ENCODE measurements at regions not wholly inside any gene's neighbourhood (a gene's known extent, or its start where the extent isn't known, plus 50 kb on each side); places are given as distances from the start of the nearest gene placed in this dataset.
"Not testable (repeated sequence)": the region's sequence is repeated elsewhere in the genome, so short reads cannot be mapped to it uniquely, and the experiment has no call there.

DNA sequence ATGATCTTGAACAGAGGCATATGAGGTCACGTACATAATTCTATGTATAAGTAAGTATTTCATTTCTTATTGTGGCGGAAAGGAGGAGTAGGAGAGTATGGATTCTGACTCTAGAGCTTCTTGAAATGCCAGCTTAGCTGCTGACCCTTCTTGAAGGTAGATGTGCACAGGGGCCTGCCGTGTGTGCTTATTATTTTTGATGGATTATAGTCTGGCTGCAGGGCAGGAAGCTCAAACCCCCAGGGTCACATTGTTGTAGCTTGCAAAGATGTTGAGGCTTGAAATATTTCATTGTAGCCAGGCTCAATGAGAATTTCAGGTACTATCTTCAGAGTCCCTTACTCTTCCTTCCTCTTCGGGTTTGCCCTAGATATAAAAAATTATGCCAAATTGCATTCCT lies 418.8 kb downstream of the OLFM4 start:
- ChIA-PET POLR2A (ENCODE audit: low non-redundant PET) (no interaction called here), CTCF (no interaction called here)
- H3K27ac ChIP-seq, result no peak overlapping the region
- no peak for TF ChIP-seq CTCF (conservative IDR thresholded peaks at IDR 0.05; ENCODE audit: low read depth)
- DNase-seq (ENCODE audit: low spot score), result no peak

DNA sequence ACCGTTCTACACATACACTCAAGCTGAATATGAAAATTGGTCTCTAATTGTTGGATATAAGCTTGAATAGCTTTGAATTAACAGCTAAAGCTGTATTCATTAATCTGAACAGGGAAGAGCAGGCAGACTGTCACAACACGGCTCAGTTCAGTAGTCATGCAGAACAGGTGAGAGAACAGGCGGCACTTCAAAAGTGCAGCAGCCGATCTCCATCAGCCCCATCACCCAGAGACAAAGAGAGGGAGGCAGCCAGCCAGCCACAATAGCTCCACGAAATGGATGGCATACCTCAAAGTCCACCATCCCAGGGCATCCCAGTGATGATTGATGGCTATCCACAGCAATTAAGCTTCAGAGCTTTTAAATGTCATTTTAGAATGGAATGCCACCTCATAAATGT lies 419.2 kb downstream of the OLFM4 start:
- ChIA-PET CTCF (no interaction called here), POLR2A (ENCODE audit: low non-redundant PET) (no interaction called here)
- no peak for TF ChIP-seq CTCF (conservative IDR thresholded peaks at IDR 0.05; ENCODE audit: low read depth)

DNA sequence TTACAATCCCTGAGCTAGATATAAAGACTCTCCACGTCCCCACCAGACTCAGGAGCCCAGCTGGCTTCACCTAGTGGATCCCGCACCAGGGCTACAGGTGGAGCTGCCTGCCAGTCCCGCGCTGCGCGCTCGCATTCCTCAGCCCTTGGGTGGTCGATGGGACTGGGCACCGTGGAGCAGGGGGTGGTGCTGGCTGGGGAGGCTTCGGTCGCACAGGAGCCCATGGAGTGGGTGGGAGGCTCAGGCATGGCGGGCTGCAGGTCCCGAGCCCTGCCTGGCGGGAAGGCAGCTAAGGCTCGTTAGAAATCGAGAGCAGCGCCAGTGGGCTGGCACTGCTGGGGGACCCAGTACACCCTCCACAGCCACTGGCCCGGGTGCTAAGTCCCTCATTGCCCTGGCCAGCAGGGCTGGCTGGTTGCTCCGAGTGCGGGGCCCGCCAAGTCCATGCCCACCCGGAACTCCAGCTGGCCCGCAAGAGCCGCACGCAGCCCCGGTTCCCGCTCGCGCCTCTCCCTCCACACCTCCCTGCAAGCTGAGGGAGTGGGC lies 423.7 kb downstream of the OLFM4 start:
- H3K27ac ChIP-seq; CTCF ChIA-PET; DNase-seq (ENCODE audit: low spot score); POLR2A ChIA-PET (ENCODE audit: low non-redundant PET): not testable (repeated sequence)

More for the DNA sequence above, 419.2 kb downstream of the OLFM4 start:
- no peak for DNase-seq (ENCODE audit: low spot score)
- H3K27ac ChIP-seq, result no peak overlapping the region

- no peak for DNase-seq (ENCODE audit: low spot score)
- no peak for TF ChIP-seq CTCF (conservative IDR thresholded peaks at IDR 0.05; ENCODE audit: low read depth)
- POLR2A ChIA-PET (ENCODE audit: low non-redundant PET), result no interaction called here
- H3K27ac ChIP-seq, result no peak overlapping the region
- CTCF ChIA-PET, result no interaction called here
These were observed 432.2 kb downstream of the OLFM4 start for GRCh38 chr13:53460796-53461195.

- H3K27ac ChIP-seq, result no peak overlapping the region
- ChIA-PET CTCF (no interaction called here), POLR2A (ENCODE audit: low non-redundant PET) (no interaction called here)
- DNase-seq (ENCODE audit: low spot score), result no peak
- TF ChIP-seq CTCF (conservative IDR thresholded peaks at IDR 0.05; ENCODE audit: low read depth), result no peak
These were observed 434.5 kb downstream of the OLFM4 start for GRCh38 chr13:53463106-53463505.

DNA sequence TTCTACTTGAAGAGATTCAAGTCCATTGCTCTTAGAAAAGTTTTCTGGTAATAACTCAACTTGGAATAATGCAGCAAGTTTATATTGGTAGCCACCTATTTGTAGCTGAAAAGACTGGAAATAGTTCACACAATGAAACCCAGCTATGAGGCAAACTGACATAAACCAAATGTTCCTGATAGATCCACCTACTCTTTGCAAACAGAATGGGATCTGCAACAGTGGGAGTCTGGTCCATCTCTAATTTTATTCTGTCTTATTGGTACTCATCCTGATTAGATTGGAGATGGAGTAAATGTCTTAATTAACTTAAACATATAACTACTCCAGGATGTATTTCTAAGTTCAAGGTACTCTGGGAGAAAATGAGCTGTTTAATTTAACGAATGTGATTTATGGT lies 438.0 kb downstream of the OLFM4 start:
- ChIA-PET CTCF (no interaction called here), POLR2A (ENCODE audit: low non-redundant PET) (no interaction called here)
- no peak for TF ChIP-seq CTCF (conservative IDR thresholded peaks at IDR 0.05; ENCODE audit: low read depth)
- no peak overlapping the region for H3K27ac ChIP-seq
- no peak for DNase-seq (ENCODE audit: low spot score)

- no peak for TF ChIP-seq CTCF (conservative IDR thresholded peaks at IDR 0.05; ENCODE audit: low read depth)
- ChIA-PET CTCF (no interaction called here), POLR2A (ENCODE audit: low non-redundant PET) (no interaction called here)
- no peak overlapping the region for H3K27ac ChIP-seq
- DNase-seq (ENCODE audit: low spot score), result no peak
These were observed 444.8 kb downstream of the OLFM4 start for GRCh38 chr13:53473397-53473796.
